Ascending aorta (tissue), 2 donors: ENCODE measurements at regions not wholly inside any gene's neighbourhood (a gene's known extent, or its start where the extent isn't known, plus 50 kb on each side); places are given as distances from the start of the nearest gene placed in this dataset.

Source experiments
- DNase-seq, 2 donors: peaks; one replicate each; pipeline ENCODE4 v3.0.0-alpha.2; 2019; ENCODE audit warnings: low spot score in 2 of 2
- H3K27ac ChIP-seq, 2 donors: fragments of 200-600 bp; sonication (generic); one replicate each; pipeline ENCODE4 v1.5.1; 2016 to 2017; ENCODE audit warnings: mild to moderate bottlenecking in 1 of 2
- H3K27me3 ChIP-seq: fragments of 200-600 bp; sonication (generic); one replicate; pipeline ENCODE4 v1.5.1; 2017
- H3K36me3 ChIP-seq, 2 donors: fragments of 200-600 bp; sonication (generic); one replicate each; pipeline ENCODE4 v1.5.1; 2016
- H3K4me1 ChIP-seq, 2 donors: fragments of 200-600 bp; sonication (generic); one replicate each; pipeline ENCODE4 v1.5.1; 2016 to 2017; ENCODE audit warnings: mild to moderate bottlenecking in 1 of 2
- H3K4me3 ChIP-seq, 2 donors: fragments of 200-600 bp; sonication (generic); one replicate each; pipeline ENCODE4 v1.5.1; 2016 to 2017; ENCODE audit warnings: mild to moderate bottlenecking in 1 of 2
- H3K9me3 ChIP-seq, 2 donors: fragments of 200-600 bp; sonication (generic); one replicate each; pipeline ENCODE4 v1.5.1; 2016
- intact Hi-C: fragments of 100-400 bp; cut with DNase I; formaldehyde crosslinking; loops from one replicate; pipeline ENCODE4 v1.15.1; 2023
- TF ChIP-seq, protein P1 (sequence below), 3 experiments: fragments of 200-600 bp in 2 of 3; fragments of 450-650 bp in 1 of 3; sonication (generic) in 2 of 3; IDR thresholded peaks; one replicate each; pipeline ENCODE4 v1.5.1; 2016 to 2019; ENCODE audit warnings: antibody characterized with exemption in 3 of 3, mild to moderate bottlenecking in 1 of 3, moderate library complexity in 1 of 3

GRCh38 chr12:43277651-43278540, 274.1 kb downstream of the ADAMTS20 start:
- Histone ChIP-seq H3K27me3 (no peaks in the 10 kb centered on the region), H3K27ac (no peak overlapping the region), H3K9me3 (no peaks in the 10 kb centered on the region), H3K36me3 (no peaks in the 10 kb centered on the region), H3K4me1 (no peaks in the 10 kb centered on the region), H3K4me3 (no peak overlapping the region)
- intact Hi-C loops = no loop called here
- TF ChIP-seq, protein P1, sequence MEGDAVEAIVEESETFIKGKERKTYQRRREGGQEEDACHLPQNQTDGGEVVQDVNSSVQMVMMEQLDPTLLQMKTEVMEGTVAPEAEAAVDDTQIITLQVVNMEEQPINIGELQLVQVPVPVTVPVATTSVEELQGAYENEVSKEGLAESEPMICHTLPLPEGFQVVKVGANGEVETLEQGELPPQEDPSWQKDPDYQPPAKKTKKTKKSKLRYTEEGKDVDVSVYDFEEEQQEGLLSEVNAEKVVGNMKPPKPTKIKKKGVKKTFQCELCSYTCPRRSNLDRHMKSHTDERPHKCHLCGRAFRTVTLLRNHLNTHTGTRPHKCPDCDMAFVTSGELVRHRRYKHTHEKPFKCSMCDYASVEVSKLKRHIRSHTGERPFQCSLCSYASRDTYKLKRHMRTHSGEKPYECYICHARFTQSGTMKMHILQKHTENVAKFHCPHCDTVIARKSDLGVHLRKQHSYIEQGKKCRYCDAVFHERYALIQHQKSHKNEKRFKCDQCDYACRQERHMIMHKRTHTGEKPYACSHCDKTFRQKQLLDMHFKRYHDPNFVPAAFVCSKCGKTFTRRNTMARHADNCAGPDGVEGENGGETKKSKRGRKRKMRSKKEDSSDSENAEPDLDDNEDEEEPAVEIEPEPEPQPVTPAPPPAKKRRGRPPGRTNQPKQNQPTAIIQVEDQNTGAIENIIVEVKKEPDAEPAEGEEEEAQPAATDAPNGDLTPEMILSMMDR (IDR thresholded peaks at IDR 0.05) = no peak
- no peak for DNase-seq

DNA sequence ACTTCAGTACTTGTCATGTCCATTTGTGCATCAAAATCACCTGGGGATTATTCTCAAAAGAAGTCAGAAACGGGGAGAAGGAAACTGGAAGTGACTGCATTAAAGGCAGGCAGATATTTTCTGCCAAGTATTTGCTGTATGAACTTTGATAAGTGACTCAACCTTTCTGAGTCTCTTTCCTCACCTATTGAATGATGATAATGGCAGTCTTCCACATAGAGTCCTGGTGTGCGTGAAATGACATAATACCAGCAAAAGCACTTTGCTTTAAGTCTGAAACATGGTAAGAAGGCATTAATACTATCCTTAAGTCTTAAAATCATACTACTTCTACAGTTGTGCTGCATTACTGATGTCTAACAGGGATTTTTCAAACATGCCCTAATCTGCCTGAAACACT, 278.5 kb downstream of the ADAMTS20 start:
- TF ChIP-seq, protein P1 (IDR thresholded peaks at IDR 0.05) = no peak
- no peaks in the 10 kb centered on the region for H3K36me3 ChIP-seq
- H3K27me3 ChIP-seq = no peaks in the 10 kb centered on the region
- H3K27ac ChIP-seq = no peak overlapping the region
- intact Hi-C loops = no loop called here
- H3K9me3 ChIP-seq = no peaks in the 10 kb centered on the region
- no peak overlapping the region for H3K4me3 ChIP-seq
- DNase-seq = no peak
- no peaks in the 10 kb centered on the region for H3K4me1 ChIP-seq

- intact Hi-C loops = no loop called here
- TF ChIP-seq, protein P1 (IDR thresholded peaks at IDR 0.05) = no peak
- Histone ChIP-seq H3K4me3 (no peak overlapping the region), H3K27ac (no peak overlapping the region), H3K36me3 (no peaks in the 10 kb centered on the region), H3K4me1 (no peaks in the 10 kb centered on the region), H3K9me3 (no peaks in the 10 kb centered on the region), H3K27me3 (no peaks in the 10 kb centered on the region)
- no peak for DNase-seq
Observed at GRCh38 chr12:43271659-43272058, 280.3 kb downstream of the ADAMTS20 start.

DNA sequence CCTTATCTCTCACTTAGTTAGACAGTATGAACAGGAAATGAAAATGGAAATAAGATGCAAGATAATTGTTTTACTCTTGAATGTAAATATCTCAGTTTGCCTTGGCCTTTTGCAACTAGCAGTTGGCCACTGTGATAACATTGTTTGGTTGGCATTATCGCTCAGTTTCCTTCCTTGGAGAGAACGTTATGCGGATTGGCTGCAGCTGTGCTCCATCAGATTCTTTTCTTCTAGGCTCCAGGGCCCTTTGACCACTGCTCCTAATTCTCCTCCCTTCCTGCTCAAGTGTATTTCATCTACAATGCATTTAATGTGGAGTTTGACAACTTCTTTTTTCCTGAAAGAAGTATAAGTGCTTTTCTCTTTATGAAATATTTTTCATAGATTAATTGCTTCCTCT, 284.2 kb downstream of the ADAMTS20 start:
- H3K4me1 ChIP-seq = no peaks in the 10 kb centered on the region
- H3K27ac ChIP-seq = no peak overlapping the region
- TF ChIP-seq, protein P1 (IDR thresholded peaks at IDR 0.05) = no peak
- intact Hi-C loops = no loop called here
- H3K36me3 ChIP-seq = no peaks in the 10 kb centered on the region
- no peaks in the 10 kb centered on the region for H3K27me3 ChIP-seq
- no peak for DNase-seq
- peaks cover 0 to 7% of the 10 kb centered on the region in 2 donors for H3K9me3 ChIP-seq
- H3K4me3 ChIP-seq = no peak overlapping the region

GRCh38 chr12:43261701-43262100, 290.3 kb downstream of the ADAMTS20 start:
- intact Hi-C loops = no loop called here
- Histone ChIP-seq H3K9me3 (peaks cover 0 to 7% of the 10 kb centered on the region in 2 donors), H3K4me3 (no peak overlapping the region), H3K36me3 (no peaks in the 10 kb centered on the region), H3K4me1 (no peaks in the 10 kb centered on the region), H3K27ac (no peak overlapping the region), H3K27me3 (no peaks in the 10 kb centered on the region)
- no peak for DNase-seq
- TF ChIP-seq, protein P1 (IDR thresholded peaks at IDR 0.05) = no peak
